Astrocyte of the hippocampus (primary cell): ENCODE measurements at regions not wholly inside any gene's neighbourhood (a gene's known extent, or its start where the extent isn't known, plus 50 kb on each side); places are given as distances from the start of the nearest gene placed in this dataset.

Source experiments
- DNase-seq: peaks from one replicate; pipeline ENCODE4 v3.0.0; 2011; ENCODE audit warnings: low read depth, low spot score

DNA sequence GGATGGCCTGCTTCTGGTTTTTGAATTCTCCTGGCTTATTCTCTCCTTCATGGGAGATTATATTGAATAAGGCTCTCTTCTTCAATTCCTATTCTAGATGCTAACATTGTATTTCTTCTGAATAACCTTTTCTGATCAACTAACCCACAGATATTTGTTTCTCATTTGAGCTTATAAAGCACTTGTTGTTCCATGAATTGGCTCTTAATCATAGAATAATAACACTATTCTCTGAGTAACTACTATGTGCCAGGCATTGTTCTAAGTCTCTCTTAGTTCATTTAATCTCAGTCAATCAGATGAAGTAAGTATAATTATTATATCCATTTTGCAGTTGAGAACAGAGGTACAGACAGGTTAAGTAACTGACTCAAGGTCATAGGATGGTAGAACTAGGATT lies 136.3 kb upstream of the MLIP start:
- DNase-seq, result no peak

DNA sequence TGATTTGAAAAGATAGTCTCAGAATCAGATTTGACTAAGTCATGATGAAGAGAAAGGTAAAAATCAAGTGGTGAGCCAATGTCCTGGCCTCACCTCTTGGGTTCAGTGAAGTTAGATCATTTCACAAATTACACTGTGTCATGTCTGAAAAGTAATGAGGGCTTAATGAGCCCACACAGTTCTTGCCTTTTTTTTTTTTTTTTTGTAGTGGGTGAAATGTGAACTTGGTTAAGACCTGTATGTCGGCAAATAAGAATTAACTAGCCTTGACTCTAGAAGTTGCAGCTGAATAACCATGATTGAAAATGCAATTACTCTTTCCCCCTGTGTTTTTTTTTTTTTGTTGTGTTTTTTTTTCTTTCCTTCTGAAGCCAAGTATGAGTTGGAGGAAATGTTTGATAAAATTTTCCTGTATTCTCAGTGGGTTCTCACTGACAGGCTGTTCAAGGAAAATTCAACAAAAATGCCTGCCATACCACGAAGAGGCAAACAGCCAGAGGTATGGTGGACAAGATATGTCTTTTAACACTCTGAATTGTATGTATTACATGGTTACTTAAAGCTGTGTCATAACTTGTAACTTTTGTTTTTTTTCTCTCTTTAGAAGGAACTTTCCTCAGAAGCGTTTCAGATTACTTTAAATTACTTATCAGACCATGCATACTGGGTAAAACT lies 135.2 kb upstream of the MLIP start:
- DNase-seq, result peak; percentile 51

DNA sequence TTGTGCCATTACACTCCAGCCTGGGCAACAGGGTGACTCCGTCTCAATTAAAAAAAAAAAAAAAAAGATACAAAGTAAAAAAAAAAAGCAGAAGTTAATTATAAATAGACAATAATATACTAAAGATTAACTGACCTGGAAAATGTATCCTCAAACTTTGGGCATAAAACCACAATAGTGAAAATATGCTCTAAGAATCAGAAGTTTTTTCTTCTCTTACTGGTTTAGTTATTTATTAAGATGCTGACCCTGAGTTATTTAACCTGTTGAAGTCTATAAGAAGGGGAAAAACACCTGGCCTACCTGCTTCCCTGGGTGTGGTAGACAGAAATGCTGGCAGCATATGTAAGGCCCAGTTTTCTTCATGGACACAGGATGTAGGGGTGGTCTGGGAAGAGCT lies 133.7 kb upstream of the MLIP start:
- no peak for DNase-seq

GRCh38 chr6:53979468-53980067 lies 131.7 kb upstream of the MLIP start:
- peak; percentile 59 for DNase-seq

DNA sequence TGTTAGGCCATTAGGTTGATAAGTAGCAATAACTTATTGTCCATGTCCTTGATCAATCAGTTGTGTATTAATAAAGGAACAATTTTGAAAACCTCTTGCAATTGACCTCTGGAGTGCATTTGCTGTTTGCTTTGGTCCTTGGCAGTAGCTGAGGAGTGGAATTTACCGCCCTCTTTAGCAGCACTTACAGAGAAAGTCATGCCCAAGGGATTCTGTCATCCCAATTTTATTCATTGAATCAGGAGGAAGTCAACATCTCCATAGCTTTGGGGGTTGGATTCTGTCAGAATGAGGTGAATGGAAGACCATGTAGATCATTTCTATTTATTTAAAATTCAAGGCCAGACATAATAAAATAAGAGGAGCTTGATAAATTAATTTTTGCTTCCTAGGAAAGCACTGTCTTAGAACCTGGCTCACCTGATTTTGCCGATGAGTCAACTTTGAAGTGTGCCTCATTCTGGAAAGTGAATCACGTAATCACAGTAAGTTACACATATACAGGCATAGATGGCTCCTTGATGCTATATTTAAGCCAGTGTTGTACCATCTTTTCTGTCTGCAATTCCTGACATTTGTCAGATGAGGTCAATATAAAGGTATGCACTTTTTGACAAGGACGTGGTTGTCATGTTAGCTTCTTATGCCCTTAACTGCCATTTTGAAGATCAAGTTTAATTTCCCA lies 128.7 kb upstream of the MLIP start:
- DNase-seq, result peak; percentile 34

- DNase-seq, result no peak
Measured at GRCh38 chr6:53983301-53983700, 127.9 kb upstream of the MLIP start.

DNA sequence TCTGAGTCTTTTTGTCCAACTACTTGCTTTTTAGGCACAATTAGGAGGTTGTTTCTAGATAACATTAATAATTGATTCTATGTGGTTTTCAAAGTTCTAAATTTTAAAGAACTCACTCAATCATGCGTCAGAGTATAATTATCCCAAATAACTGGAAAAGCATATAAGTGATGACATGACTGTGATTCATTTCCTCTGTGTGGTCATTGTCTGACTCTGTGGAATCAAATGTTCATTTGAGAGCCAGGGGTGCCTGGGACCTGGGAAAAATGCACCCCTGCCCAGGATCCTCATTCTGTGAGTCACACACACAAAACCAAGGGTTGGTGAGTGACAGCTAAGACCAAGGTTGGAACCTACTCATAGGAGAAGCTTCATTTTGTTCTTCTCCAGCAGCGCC lies 127.1 kb upstream of the MLIP start:
- DNase-seq, result peak; percentile 91

GRCh38 chr6:53984581-53984980 lies 126.7 kb upstream of the MLIP start:
- no peak for DNase-seq

DNA sequence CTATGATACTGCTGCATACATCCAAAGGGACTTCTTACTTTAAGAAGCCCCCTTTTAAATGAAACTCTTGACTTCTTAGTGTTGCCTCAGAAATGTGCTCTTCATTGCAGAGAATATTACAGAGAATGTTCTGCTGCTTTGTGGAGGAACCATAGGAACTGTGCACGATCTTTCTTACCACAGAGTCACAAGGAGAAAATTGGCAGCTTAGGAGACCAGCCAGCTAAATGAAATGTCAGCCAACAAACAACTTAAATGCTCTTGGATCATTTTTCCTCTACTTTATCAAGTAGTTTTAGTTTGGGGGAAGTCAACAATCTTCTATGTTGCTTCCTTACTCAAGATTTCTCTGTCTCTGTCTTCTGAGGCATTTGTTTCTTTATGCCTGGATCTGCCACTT lies 125.9 kb upstream of the MLIP start:
- peak; percentile 33 for DNase-seq

GRCh38 chr6:53986165-53986720 lies 125.0 kb upstream of the MLIP start:
- peak; percentile 81 for DNase-seq

GRCh38 chr6:53986721-53987521 lies 124.3 kb upstream of the MLIP start:
- peak; percentile 65 for DNase-seq

GRCh38 chr6:53987522-53987888 lies 123.7 kb upstream of the MLIP start:
- no peak for DNase-seq

DNA sequence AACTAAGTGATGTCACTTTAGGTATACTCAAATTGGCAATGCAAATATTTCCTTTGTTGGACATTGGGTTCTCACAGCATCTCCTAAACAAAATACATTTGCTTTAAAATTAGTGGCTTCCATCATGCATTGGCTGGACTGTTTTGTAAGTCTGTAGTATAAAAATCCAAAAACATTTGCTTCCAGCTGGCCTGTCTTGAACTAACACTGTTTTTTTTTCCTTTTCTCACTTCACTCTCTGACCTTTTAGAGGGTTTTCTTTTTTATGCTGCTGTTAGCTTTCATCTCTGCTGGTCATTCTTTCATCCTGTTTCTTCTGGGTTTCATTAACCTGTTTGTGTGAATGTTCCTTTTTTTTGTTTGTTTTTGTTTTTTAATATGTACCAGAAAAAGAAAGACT lies 121.7 kb upstream of the MLIP start:
- DNase-seq, result no peak

DNA sequence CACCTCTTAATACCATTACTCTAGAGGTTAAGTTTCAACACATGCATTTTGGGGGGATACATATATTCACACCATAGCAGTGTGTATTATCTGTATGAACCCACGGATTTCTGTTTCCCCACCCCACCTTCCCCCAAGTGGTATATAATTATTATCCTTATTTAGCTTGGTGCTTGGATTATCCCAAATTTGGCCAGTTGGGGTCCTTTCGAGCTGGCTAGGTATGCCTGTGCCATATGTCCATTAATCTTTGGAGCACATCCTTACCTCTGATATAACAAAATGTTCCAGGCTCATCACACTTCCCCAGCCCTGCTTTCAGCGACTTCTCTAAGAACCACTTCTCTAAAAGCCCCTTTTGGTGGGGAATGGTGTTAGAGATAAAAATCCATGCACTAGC lies 118.7 kb upstream of the MLIP start:
- DNase-seq, result no peak

DNA sequence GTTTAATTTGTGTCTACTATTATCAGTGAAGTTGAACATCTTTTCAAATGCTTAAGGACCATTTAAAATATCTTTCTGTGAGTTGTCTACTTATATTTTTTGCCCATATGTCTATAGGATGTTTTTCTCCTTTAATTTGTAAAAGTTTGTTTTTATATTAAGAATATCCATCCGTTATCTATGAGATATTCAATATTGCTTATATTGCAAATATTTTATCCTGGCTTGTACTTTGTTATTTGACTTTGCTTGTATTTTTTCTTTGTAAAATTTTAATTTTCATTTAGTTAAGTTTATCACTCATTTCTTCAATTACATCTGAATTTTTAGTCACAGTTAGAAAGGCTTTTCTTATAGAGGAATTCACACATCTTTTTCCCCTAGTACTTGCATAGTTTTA lies 117.0 kb upstream of the MLIP start:
- DNase-seq, result no peak

- no peak for DNase-seq
Measured at GRCh38 chr6:53995935-53996334, 115.3 kb upstream of the MLIP start.

- DNase-seq, result no peak
Measured at GRCh38 chr6:53998303-53998702, 112.9 kb upstream of the MLIP start.

GRCh38 chr6:53999088-53999755 lies 112.0 kb upstream of the MLIP start:
- DNase-seq, result no peak

- no peak for DNase-seq
Measured at GRCh38 chr6:54002116-54002515, 109.1 kb upstream of the MLIP start.

- DNase-seq, result no peak
Measured at GRCh38 chr6:54003316-54003715, 107.9 kb upstream of the MLIP start.

DNA sequence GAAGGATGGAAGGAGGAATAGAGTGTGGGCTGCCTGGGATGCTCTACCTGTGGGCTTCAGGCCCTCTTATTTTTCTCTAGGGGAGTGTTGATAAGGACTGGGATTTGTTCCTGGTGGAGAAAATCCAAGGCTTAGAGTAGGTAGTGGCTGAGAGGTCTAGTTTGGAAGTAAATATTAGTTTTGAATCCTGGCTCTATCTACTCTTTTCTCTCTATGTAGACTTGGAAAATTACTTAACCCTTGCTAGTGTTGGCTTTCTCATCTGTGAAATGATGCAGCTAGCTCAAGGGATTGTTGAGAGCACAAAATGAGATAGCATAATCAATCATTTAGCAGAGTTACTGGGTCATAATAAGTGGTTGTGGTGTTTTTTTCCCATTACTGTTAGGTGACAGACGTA lies 102.7 kb upstream of the MLIP start:
- DNase-seq, result no peak
